Hematopoietic multipotent progenitor cell treated with erythropoietin and hydrocortisone succinate and interleukin-3 and kit ligand, for 8 days (in vitro differentiated cells): ENCODE measurements at regions not wholly inside any gene's neighbourhood (a gene's known extent, or its start where the extent isn't known, plus 50 kb on each side); places are given as distances from the start of the nearest gene placed in this dataset.
"Not testable (repeated sequence)": the region's sequence is repeated elsewhere in the genome, so short reads cannot be mapped to it uniquely, and the experiment has no call there.

Experiments used
- DNase-seq: peaks from one replicate; pipeline ENCODE4 v3.0.0-alpha.2; 2015

DNA sequence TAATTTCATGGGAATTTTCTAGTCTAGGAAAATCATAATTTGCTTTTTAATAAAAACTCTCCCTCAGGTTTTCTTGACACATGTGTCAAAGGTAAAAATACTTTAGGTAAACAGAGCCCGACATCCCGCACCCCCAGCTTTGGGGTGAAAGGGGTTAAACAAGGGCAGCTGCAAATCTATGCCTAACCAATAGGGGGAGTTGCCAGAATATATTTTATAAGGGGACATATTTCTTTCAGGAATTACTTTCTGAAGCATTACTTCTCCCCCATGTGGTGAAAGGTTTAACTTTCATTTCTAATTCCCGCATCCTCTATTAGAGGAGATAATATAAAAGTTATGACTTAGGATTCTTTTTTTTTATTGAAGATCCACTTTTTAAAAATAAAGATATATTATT, 53.9 kb upstream of the HEPH start:
- DNase-seq = peak; percentile 65

DNA sequence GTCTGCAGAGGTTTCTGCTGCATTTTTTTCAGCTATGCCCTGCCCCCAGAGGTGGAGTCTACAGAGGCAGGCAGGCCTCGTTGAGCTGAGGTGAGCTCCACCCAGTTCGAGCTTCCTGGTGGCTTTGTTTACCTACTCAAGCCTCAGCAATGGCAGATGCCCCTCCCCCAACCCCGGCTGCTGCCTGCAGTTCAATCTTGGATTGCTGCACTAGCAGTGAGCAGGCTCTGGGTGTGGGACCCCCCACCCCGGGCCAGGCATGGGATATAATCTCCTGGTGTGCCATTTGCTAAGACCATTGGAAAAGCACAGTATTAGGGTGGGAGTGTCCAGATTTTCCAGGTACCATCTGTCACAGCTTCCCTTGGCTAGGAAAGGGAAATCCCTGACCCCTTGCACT, 56.2 kb upstream of the HEPH start:
- not testable (repeated sequence) for DNase-seq

DNA sequence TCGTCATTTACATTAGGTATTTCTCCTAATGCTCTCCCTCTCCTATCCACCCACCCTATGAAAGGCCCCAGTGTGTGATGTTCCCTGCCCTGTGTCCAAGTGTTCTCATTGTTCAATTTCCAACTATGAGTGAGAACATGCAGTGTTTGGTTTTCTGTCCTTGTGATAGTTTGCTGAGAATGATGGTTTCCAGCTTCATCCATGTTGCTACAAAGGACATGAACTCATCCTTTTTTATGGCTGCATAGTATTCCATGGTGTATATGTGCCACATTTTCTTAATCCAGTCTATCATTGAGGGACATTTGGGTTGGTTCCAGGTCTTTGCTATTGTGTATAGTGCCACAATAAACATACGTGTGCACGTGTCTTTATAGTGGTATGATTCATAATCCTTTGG, 61.6 kb upstream of the HEPH start:
- not testable (repeated sequence) for DNase-seq

DNA sequence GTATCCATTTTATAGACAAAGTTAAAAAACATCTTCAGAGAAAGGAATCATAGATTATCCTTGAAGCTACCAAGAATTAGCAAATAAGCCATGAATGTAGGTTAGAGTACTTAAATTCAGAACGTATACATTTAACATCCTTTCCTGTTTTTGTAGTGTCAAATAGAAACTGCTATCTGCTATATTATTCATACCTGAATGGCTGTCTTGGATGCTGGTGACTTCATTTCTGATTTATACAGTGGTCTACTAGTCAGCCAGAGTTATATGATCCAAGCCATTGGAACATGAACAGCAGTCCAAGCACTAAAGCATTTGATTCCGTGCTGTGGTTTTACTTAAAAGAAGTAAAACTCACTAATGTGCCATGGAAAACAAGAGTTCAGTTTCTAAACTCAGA, 58.3 kb upstream of the VSIG4 start:
- DNase-seq = no peak

DNA sequence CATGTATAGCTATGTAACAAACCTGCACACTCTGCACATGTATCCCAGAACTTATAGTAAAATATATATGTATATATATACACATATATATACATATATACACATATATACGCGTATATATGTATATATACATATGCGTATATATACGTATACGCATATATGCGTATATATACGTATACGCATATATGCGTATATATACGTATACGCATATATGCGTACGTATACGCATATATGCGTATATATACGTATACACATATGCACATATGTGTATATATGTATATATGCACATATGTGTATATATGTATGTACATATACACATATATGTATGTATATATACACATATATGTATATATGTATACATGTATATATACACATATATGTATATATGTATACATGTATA, 57.1 kb upstream of the VSIG4 start:
- not testable (repeated sequence) for DNase-seq

DNA sequence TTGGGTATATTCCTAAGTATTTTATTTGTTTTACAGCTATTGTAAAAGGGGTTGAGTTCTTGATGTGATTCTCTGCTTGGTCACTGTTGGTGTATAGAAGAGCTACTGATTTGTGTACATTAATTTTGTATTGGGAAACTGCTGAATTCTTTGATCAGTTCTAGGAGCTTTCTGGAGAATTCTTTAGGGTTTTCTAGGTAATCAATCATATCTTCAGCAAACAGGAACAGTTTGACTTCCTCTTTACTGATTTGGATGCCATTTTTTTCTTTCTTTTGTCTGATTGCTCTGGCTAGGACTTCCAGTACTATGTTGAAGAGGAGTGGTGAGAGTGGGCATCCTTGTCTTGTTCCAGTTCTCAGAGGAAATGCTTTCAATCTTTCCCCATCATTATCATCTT, 50.1 kb upstream of the VSIG4 start:
- DNase-seq = not testable (repeated sequence)
